ENCODE measurements at regions not wholly inside any gene's neighbourhood (a gene's known extent, or its start where the extent isn't known, plus 50 kb on each side); places are given as distances from the start of the nearest gene placed in this dataset.

DNA sequence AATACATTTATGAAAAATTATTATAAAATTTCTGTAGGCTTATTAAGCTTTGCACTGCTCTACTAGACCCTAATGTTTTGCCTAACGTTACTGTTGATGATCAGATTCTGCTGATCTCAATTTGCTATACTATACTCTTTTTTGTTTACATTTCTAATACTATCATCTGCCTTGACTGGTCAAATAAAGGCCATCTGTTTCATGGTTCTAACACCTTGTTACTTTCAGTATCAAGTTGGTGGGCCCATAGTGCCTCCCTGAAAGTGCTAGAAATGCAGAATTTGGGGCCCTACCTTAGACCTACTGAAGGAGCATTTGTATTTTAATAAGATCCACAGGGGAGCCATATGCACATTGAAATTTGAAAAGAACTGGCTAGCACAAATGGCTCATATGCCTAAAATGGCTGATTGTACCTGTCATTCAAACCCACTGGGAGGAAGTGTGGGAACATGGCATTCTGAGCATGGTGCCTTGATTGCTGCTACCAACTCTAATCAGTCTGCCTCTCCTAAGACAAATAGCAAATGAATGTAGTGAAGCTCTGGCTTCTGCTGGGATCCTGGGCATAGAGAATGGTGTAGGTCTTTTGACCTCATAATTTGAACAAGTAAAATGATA lies 199.1 kb upstream of the BTBD3 start:
- TF ChIP-seq YY1 (IDR thresholded peaks at IDR 0.05; ENCODE audit: extremely low read depth, insufficient replicate concordance, low read depth, low read length) (no peak), SP1 (IDR thresholded peaks at IDR 0.05; ENCODE audit: low read depth) (no peak), SIN3A (IDR thresholded peaks at IDR 0.05; ENCODE audit: low read depth) (no peak), EZH2phosphoT487 (IDR thresholded peaks at IDR 0.05; ENCODE audit: borderline replicate concordance) (no peak), ELF1 (IDR thresholded peaks at IDR 0.05; ENCODE audit: borderline replicate concordance, low read depth) (no peak), POLR2AphosphoS5 (IDR thresholded peaks at IDR 0.05; ENCODE audit: low read depth, low read length) (no peak), FOSL1 (IDR thresholded peaks at IDR 0.05; ENCODE audit: low read depth) (no peak), JUND (IDR thresholded peaks at IDR 0.05) (no peak), TCF7L2 (IDR thresholded peaks at IDR 0.05; ENCODE audit: borderline replicate concordance, extremely low read depth, insufficient read depth, insufficient read length) (no peak), SRF (IDR thresholded peaks at IDR 0.05; ENCODE audit: low read depth) (no peak), EGR1 (IDR thresholded peaks at IDR 0.05; ENCODE audit: low read depth) (no peak), CBX3 (IDR thresholded peaks at IDR 0.05; ENCODE audit: low read depth) (no peak), CEBPB (IDR thresholded peaks at IDR 0.05; ENCODE audit: low read depth) (no peak), ZFX (IDR thresholded peaks at IDR 0.05) (no peak)
- TF ChIP-seq, protein P1, sequence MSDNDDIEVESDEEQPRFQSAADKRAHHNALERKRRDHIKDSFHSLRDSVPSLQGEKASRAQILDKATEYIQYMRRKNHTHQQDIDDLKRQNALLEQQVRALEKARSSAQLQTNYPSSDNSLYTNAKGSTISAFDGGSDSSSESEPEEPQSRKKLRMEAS (IDR thresholded peaks at IDR 0.05) = no peak
- TF ChIP-seq, protein P2, sequence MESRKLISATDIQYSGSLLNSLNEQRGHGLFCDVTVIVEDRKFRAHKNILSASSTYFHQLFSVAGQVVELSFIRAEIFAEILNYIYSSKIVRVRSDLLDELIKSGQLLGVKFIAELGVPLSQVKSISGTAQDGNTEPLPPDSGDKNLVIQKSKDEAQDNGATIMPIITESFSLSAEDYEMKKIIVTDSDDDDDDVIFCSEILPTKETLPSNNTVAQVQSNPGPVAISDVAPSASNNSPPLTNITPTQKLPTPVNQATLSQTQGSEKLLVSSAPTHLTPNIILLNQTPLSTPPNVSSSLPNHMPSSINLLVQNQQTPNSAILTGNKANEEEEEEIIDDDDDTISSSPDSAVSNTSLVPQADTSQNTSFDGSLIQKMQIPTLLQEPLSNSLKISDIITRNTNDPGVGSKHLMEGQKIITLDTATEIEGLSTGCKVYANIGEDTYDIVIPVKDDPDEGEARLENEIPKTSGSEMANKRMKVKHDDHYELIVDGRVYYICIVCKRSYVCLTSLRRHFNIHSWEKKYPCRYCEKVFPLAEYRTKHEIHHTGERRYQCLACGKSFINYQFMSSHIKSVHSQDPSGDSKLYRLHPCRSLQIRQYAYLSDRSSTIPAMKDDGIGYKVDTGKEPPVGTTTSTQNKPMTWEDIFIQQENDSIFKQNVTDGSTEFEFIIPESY (IDR thresholded peaks at IDR 0.05; ENCODE audit: extremely low read depth, insufficient replicate concordance, low read length) = no peak
- TF ChIP-seq, protein P3, sequence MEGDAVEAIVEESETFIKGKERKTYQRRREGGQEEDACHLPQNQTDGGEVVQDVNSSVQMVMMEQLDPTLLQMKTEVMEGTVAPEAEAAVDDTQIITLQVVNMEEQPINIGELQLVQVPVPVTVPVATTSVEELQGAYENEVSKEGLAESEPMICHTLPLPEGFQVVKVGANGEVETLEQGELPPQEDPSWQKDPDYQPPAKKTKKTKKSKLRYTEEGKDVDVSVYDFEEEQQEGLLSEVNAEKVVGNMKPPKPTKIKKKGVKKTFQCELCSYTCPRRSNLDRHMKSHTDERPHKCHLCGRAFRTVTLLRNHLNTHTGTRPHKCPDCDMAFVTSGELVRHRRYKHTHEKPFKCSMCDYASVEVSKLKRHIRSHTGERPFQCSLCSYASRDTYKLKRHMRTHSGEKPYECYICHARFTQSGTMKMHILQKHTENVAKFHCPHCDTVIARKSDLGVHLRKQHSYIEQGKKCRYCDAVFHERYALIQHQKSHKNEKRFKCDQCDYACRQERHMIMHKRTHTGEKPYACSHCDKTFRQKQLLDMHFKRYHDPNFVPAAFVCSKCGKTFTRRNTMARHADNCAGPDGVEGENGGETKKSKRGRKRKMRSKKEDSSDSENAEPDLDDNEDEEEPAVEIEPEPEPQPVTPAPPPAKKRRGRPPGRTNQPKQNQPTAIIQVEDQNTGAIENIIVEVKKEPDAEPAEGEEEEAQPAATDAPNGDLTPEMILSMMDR (IDR thresholded peaks at IDR 0.05 in 2 of 3, conservative IDR thresholded peaks at IDR 0.05 in 1 of 3; ENCODE audit: borderline replicate concordance in 1 of 3, insufficient read depth in 1 of 3, low read depth in 2 of 3, low read length in 2 of 3) = no peak
- TF ChIP-seq, protein P4, sequence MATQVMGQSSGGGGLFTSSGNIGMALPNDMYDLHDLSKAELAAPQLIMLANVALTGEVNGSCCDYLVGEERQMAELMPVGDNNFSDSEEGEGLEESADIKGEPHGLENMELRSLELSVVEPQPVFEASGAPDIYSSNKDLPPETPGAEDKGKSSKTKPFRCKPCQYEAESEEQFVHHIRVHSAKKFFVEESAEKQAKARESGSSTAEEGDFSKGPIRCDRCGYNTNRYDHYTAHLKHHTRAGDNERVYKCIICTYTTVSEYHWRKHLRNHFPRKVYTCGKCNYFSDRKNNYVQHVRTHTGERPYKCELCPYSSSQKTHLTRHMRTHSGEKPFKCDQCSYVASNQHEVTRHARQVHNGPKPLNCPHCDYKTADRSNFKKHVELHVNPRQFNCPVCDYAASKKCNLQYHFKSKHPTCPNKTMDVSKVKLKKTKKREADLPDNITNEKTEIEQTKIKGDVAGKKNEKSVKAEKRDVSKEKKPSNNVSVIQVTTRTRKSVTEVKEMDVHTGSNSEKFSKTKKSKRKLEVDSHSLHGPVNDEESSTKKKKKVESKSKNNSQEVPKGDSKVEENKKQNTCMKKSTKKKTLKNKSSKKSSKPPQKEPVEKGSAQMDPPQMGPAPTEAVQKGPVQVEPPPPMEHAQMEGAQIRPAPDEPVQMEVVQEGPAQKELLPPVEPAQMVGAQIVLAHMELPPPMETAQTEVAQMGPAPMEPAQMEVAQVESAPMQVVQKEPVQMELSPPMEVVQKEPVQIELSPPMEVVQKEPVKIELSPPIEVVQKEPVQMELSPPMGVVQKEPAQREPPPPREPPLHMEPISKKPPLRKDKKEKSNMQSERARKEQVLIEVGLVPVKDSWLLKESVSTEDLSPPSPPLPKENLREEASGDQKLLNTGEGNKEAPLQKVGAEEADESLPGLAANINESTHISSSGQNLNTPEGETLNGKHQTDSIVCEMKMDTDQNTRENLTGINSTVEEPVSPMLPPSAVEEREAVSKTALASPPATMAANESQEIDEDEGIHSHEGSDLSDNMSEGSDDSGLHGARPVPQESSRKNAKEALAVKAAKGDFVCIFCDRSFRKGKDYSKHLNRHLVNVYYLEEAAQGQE (IDR thresholded peaks at IDR 0.05; ENCODE audit: low read depth) = no peak
- Histone ChIP-seq H3K9me3 (ENCODE audit: control insufficient read depth in 1 of 2, insufficient read depth in 1 of 2, low read depth in 1 of 2, low read length in 2 of 2) (no peaks in the 10 kb centered on the region), H3K36me3 (ENCODE audit: control insufficient read depth in 1 of 2, insufficient read depth in 2 of 2, low read length in 2 of 2) (no peaks in the 10 kb centered on the region), H3K27ac (ENCODE audit: low read depth, low read length) (no peak overlapping the region), H3K9ac (ENCODE audit: low read length) (no peak overlapping the region), H3K4me2 (ENCODE audit: low read length) (no peak overlapping the region), H2AFZ (ENCODE audit: low read depth, low read length, poor library complexity, severe bottlenecking) (no peak overlapping the region), H3K4me1 (ENCODE audit: control insufficient read depth in 1 of 2, insufficient read depth in 2 of 2, low read length in 2 of 2) (no peaks in the 10 kb centered on the region), H3K9me2 (ENCODE audit: insufficient read depth) (no peaks in the 10 kb centered on the region), H3K79me2 (ENCODE audit: insufficient read depth, low read length) (no peaks in the 10 kb centered on the region), H3K4me3 (replicated peaks in 1 of 2; ENCODE audit: low read depth in 1 of 2, low read length in 2 of 2) (no peak overlapping the region), H3K27me3 (ENCODE audit: insufficient read depth, low read length) (no peaks in the 10 kb centered on the region; the same call in none of the 2 replicates), H4K20me1 (ENCODE audit: insufficient read depth) (no peaks in the 10 kb centered on the region)
- no TSS peak for BruUV-seq (replicated peaks)
- RAD21 ChIA-PET (ENCODE audit: low non-redundant PET in 1 of 2, low total read pairs in 2 of 2, uncharacterized antibody in 2 of 2, unreplicated experiment in 2 of 2) = no interaction called here
- intact Hi-C loops (cut with micrococcal nuclease) = no loop called here
- no peak for ATAC-seq
- CTCF ChIA-PET = no interaction called here
- DNase-seq (ENCODE audit: low read depth, low spot score) = no peak
- POLR2A ChIA-PET = no interaction called here
